GM23248 (cell line): ENCODE measurements at regions not wholly inside any gene's neighbourhood (a gene's known extent, or its start where the extent isn't known, plus 50 kb on each side); places are given as distances from the start of the nearest gene placed in this dataset.

Experiments used
- EZH2 ChIP-seq: fragments of 200-600 bp; sonication (generic); IDR thresholded peaks from 2 replicates; pipeline ENCODE4 v1.6.1; 2018; ENCODE audit warnings: antibody characterized with exemption, mild to moderate bottlenecking; ENCODE audit not compliant: insufficient read depth, poor library complexity, severe bottlenecking
- EZH2phosphoT487 ChIP-seq: fragments of 200-600 bp; sonication (generic); IDR thresholded peaks from 2 replicates; pipeline ENCODE4 v1.6.1; 2018; ENCODE audit warnings: antibody characterized with exemption, moderate library complexity, mild to moderate bottlenecking, low read depth; ENCODE audit not compliant: insufficient read depth

GRCh38 chr7:41010967-41011366 lies 691.9 kb downstream of the INHBA start:
- no peak for TF ChIP-seq EZH2phosphoT487
- no peak for TF ChIP-seq EZH2
